Loucy (cell line): ENCODE measurements at regions not wholly inside any gene's neighbourhood (a gene's known extent, or its start where the extent isn't known, plus 50 kb on each side); places are given as distances from the start of the nearest gene placed in this dataset.

Experiments used
- H2AFZ ChIP-seq: fragments of 200-600 bp; sonication (generic); 2 replicates; pipeline ENCODE4 v1.6.0; 2016; ENCODE audit warnings: antibody characterized with exemption, mild to moderate bottlenecking, low read length, moderate library complexity
- H3F3A ChIP-seq: fragments of 200-600 bp; 2 replicates; pipeline ENCODE4 v1.6.0; 2016; ENCODE audit warnings: antibody characterized with exemption, low read depth, mild to moderate bottlenecking
- H3K27me3 ChIP-seq: fragments of 200-600 bp; sonication (generic); 2 replicates; pipeline ENCODE4 v1.6.1; 2014; ENCODE audit warnings: low read length, mild to moderate bottlenecking; ENCODE audit not compliant: insufficient read depth, poor library complexity, severe bottlenecking
- H3K36me3 ChIP-seq: fragments of 200-600 bp; sonication (generic); 2 replicates; pipeline ENCODE4 v1.6.1; 2016; ENCODE audit warnings: low read length; ENCODE audit not compliant: insufficient read depth
- H3K4me1 ChIP-seq: fragments of 200-600 bp; sonication (generic); 2 replicates; pipeline ENCODE4 v1.5.1; 2014; ENCODE audit warnings: low read length, mild to moderate bottlenecking; ENCODE audit not compliant: insufficient read depth, poor library complexity, severe bottlenecking
- H3K4me2 ChIP-seq: fragments of 200-600 bp; sonication (generic); 2 replicates; pipeline ENCODE4 v1.6.0; 2014; ENCODE audit warnings: antibody characterized with exemption, low read length, low read depth, mild to moderate bottlenecking; ENCODE audit not compliant: poor library complexity, severe bottlenecking
- H3K4me3 ChIP-seq: fragments of 200-600 bp; sonication (generic); 2 replicates; pipeline ENCODE4 v1.5.1; 2014; ENCODE audit warnings: low read length, mild to moderate bottlenecking, mixed read lengths; ENCODE audit not compliant: poor library complexity, severe bottlenecking
- H3K79me2 ChIP-seq: fragments of 200-600 bp; sonication (generic); 2 replicates; pipeline ENCODE4 v1.6.1; 2014; ENCODE audit warnings: low read length; ENCODE audit not compliant: insufficient read depth
- H3K9ac ChIP-seq: fragments of 200-600 bp; sonication (generic); 2 replicates; pipeline ENCODE4 v1.6.0; 2014; ENCODE audit warnings: mild to moderate bottlenecking, low read depth, low read length, moderate library complexity; ENCODE audit not compliant: poor library complexity, severe bottlenecking
- H3K9me2 ChIP-seq: fragments of 200-600 bp; sonication (generic); replicated peaks from 2 replicates; pipeline ENCODE4 v1.6.1; 2016; ENCODE audit warnings: low read depth, low read length, mixed read lengths
- H3K9me3 ChIP-seq: fragments of 200-600 bp; sonication (generic); 2 replicates; pipeline ENCODE4 v1.6.1; 2014; ENCODE audit warnings: mild to moderate bottlenecking, antibody characterized with exemption, low read length, low read depth; ENCODE audit not compliant: insufficient read depth
- H4K20me1 ChIP-seq: fragments of 200-600 bp; sonication (generic); 2 replicates; pipeline ENCODE4 v1.6.0; 2014; ENCODE audit warnings: antibody characterized with exemption, low read length, mild to moderate bottlenecking; ENCODE audit not compliant: insufficient read depth, poor library complexity, severe bottlenecking
- EZH2phosphoT487 ChIP-seq: fragments of 200-600 bp; IDR thresholded peaks from 2 replicates; pipeline ENCODE4 v1.6.1; 2018; ENCODE audit warnings: antibody characterized with exemption, mild to moderate bottlenecking, moderate library complexity, borderline replicate concordance
- TF ChIP-seq, protein P1 (sequence below): fragments of 200-600 bp; sonication (generic); conservative IDR thresholded peaks from 2 replicates; pipeline ENCODE4 v1.5.1; 2014; ENCODE audit warnings: mild to moderate bottlenecking, antibody characterized with exemption, low read length

DNA sequence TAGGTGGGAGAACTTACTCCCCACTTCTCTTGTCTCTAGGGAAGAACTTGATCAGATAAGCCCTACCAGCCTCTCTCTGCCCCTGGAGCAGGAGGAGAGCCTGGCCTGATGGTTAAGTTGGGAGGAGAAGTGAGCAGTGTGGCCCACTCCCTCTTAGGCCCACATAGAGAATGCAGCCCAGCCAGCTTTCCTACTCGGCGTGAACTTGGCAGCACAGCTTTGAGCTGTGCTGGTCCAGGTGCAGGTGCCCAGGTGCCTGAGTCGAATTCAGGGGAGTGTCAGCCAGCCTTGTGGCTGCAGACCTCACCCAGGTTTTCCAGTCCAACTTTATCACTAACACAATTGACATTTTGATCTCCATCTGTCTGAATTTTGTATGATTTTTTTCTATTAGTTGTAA is 77.6 kb upstream of the PAQR3 start:
- Histone ChIP-seq H3K4me3 (no peak overlapping the region), H3K9me3 (no peaks in the 10 kb centered on the region), H3K27me3 (no peaks in the 10 kb centered on the region), H4K20me1 (no peaks in the 10 kb centered on the region), H3F3A (no peaks in the 10 kb centered on the region), H3K9ac (no peak overlapping the region), H3K79me2 (no peaks in the 10 kb centered on the region), H3K4me1 (peaks cover 13% of the 10 kb centered on the region), H3K36me3 (no peaks in the 10 kb centered on the region), H3K9me2 (no peaks in the 10 kb centered on the region), H2AFZ (no peak overlapping the region), H3K4me2 (no peak overlapping the region)
- no peak for TF ChIP-seq EZH2phosphoT487
- TF ChIP-seq, protein P1, sequence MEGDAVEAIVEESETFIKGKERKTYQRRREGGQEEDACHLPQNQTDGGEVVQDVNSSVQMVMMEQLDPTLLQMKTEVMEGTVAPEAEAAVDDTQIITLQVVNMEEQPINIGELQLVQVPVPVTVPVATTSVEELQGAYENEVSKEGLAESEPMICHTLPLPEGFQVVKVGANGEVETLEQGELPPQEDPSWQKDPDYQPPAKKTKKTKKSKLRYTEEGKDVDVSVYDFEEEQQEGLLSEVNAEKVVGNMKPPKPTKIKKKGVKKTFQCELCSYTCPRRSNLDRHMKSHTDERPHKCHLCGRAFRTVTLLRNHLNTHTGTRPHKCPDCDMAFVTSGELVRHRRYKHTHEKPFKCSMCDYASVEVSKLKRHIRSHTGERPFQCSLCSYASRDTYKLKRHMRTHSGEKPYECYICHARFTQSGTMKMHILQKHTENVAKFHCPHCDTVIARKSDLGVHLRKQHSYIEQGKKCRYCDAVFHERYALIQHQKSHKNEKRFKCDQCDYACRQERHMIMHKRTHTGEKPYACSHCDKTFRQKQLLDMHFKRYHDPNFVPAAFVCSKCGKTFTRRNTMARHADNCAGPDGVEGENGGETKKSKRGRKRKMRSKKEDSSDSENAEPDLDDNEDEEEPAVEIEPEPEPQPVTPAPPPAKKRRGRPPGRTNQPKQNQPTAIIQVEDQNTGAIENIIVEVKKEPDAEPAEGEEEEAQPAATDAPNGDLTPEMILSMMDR = no peak

DNA sequence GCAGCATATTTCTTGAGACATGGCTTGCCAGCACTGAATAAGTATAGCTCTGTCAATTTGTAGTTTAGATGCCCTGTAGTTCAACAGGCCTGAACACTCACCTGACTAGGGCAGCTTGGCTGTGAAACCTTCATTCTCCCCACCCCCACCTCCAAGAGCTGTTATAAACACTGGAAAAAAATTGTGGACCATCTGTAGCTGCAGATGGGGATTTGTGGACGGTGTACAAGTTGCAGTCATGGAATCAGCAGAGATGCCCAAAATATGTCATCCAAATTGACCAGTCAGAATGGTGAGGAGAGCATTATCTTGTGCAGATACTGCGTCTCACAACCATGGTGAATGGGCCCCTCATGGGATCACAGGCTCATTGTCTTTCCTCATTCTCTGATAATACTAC is 76.2 kb upstream of the PAQR3 start:
- TF ChIP-seq, protein P1 = no peak
- no peak for TF ChIP-seq EZH2phosphoT487
- no peaks in the 10 kb centered on the region for H3K9me3 ChIP-seq
- H3K9me2 ChIP-seq = no peaks in the 10 kb centered on the region
- no peaks in the 10 kb centered on the region for H3K27me3 ChIP-seq
- H3K9ac ChIP-seq = no peak overlapping the region
- 0 out of 2 replicates have a peak overlapping the region, but pooled peaks have one; percentile 17 for H2AFZ ChIP-seq
- H3K36me3 ChIP-seq = no peaks in the 10 kb centered on the region
- no peaks in the 10 kb centered on the region for H4K20me1 ChIP-seq
- H3K4me1 ChIP-seq = peaks cover 13% of the 10 kb centered on the region
- H3K79me2 ChIP-seq = no peaks in the 10 kb centered on the region
- H3K4me2 ChIP-seq = no peak overlapping the region
- H3K4me3 ChIP-seq = no peak overlapping the region
- no peaks in the 10 kb centered on the region for H3F3A ChIP-seq

DNA sequence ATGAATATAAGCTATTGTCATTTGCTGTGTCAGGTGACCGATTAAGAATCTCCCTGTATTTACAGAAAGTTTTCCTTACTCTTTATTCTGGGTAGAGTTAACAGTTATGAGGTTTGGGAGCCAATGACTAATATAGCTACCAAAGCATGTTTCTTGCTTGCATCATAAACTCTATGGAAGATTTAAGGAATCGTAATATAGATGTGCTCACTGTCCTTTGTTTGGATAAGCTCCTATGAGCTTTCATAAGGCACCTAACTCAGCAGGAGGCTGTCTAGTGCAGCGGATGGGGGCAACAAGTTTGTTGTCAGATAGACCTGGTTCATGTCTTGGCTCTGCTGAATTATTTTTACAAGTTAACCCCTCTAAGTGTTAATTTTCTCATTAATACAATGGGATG is 75.0 kb upstream of the PAQR3 start:
- H3K9me2 ChIP-seq = no peaks in the 10 kb centered on the region
- no peaks in the 10 kb centered on the region for H3F3A ChIP-seq
- H3K79me2 ChIP-seq = no peaks in the 10 kb centered on the region
- H3K36me3 ChIP-seq = no peaks in the 10 kb centered on the region
- peaks cover 13% of the 10 kb centered on the region for H3K4me1 ChIP-seq
- no peak for TF ChIP-seq EZH2phosphoT487
- no peak overlapping the region for H3K4me3 ChIP-seq
- H3K9ac ChIP-seq = no peak overlapping the region
- H2AFZ ChIP-seq = peak overlapping the region; percentile 68
- no peaks in the 10 kb centered on the region for H3K9me3 ChIP-seq
- no peaks in the 10 kb centered on the region for H3K27me3 ChIP-seq
- no peaks in the 10 kb centered on the region for H4K20me1 ChIP-seq
- peak overlapping the region; percentile 37 for H3K4me2 ChIP-seq

DNA sequence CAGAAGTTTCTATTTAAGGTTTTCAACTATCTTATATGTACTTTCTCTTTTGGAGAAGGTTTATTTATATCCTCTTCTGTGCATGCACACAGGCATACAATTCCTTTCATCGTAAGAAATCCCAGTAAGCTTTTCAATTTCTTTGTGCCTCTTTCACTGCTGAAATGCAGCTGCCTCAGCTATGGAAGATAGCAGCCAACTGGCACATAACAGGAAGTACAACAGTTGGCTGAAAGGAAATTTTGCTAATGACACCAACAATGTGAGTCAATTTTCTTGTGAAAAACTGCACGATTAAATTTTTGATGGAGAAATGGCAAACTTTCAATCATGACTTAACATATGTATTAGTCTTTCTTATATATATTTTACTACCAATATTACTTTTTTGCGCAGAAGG is 74.5 kb upstream of the PAQR3 start:
- Histone ChIP-seq H3K79me2 (no peaks in the 10 kb centered on the region), H2AFZ (peak overlapping the region; percentile 68), H3K9me2 (no peaks in the 10 kb centered on the region), H3K9me3 (no peaks in the 10 kb centered on the region), H3K4me3 (no peak overlapping the region), H3F3A (no peaks in the 10 kb centered on the region), H3K4me2 (peak overlapping the region; percentile 37), H3K9ac (no peak overlapping the region), H3K27me3 (no peaks in the 10 kb centered on the region), H4K20me1 (no peaks in the 10 kb centered on the region), H3K4me1 (peaks cover 13% of the 10 kb centered on the region), H3K36me3 (no peaks in the 10 kb centered on the region)
- TF ChIP-seq EZH2phosphoT487 = no peak
- TF ChIP-seq, protein P1 = no peak
